ENCODE measurements at regions not wholly inside any gene's neighbourhood (a gene's known extent, or its start where the extent isn't known, plus 50 kb on each side); places are given as distances from the start of the nearest gene placed in this dataset.

- TF ChIP-seq RNF219 (CRISPR knock-in tag; IDR thresholded peaks at IDR 0.05) (no peak), NCOA6 (IDR thresholded peaks at IDR 0.05) (no peak), ZNF354B (CRISPR knock-in tag; IDR thresholded peaks at IDR 0.05) (no peak), ZNF197 (CRISPR knock-in tag; IDR thresholded peaks at IDR 0.05; ENCODE audit: low read depth) (no peak), ATF6 (CRISPR knock-in tag; IDR thresholded peaks at IDR 0.05) (no peak), ELK3 (CRISPR knock-in tag; IDR thresholded peaks at IDR 0.05) (no peak), HMG20B (CRISPR knock-in tag; IDR thresholded peaks at IDR 0.05) (no peak), HMGN3 (IDR thresholded peaks at IDR 0.05; ENCODE audit: borderline replicate concordance, extremely low read depth, insufficient read length, low read depth, low read length) (no peak), MCM3 (IDR thresholded peaks at IDR 0.05) (no peak), TOE1 (IDR thresholded peaks at IDR 0.05; ENCODE audit: borderline replicate concordance) (no peak), TOE1 (CRISPR knock-in tag; IDR thresholded peaks at IDR 0.05; ENCODE audit: borderline replicate concordance, low read depth) (no peak), FOSL1 (tag; conservative IDR thresholded peaks at IDR 0.05) (peak; percentile 63; the same call in 1 of the 2 replicates), TAL1 (IDR thresholded peaks at IDR 0.05) (peak; percentile 85), ETV1 (tag; conservative IDR thresholded peaks at IDR 0.05; ENCODE audit: low read depth) (peak; percentile 80; the same call in 1 of the 2 replicates), PPARD (CRISPR knock-in tag; IDR thresholded peaks at IDR 0.05) (no peak), AFF4 (CRISPR knock-in tag; IDR thresholded peaks at IDR 0.05) (no peak), TCF3 (CRISPR knock-in tag; IDR thresholded peaks at IDR 0.05) (peak; percentile 95), POU5F1 (IDR thresholded peaks at IDR 0.05; ENCODE audit: borderline replicate concordance, low read depth, low read length, partially characterized antibody) (no peak), ZNF445 (CRISPR knock-in tag; IDR thresholded peaks at IDR 0.05; ENCODE audit: low read depth) (no peak), MTF1 (CRISPR knock-in tag; IDR thresholded peaks at IDR 0.05; ENCODE audit: borderline replicate concordance) (no peak)
These were observed 58.0 kb upstream of the CLDN5 start (continued) for GRCh38 chr22:19582033-19582693.
